ENCODE measurements at regions not wholly inside any gene's neighbourhood (a gene's known extent, or its start where the extent isn't known, plus 50 kb on each side); places are given as distances from the start of the nearest gene placed in this dataset.

DNA sequence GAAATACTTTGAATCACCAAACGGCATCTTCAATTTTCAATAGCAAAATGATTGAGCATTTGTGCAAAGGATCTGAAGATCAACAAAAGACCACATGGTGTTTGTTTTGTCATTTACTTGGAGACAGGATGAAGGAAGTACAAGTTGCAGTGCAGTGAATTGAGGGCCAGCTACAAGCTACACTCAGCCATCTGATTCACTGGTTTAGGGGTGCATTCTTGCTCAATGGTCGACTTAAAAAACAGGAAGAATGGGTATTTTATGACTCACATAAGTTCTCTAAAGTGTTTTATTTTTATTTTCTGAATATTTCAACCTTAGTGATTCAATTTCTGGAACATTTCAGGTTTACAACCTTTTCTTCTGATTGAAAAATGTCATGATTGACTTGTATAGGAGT lies 412.1 kb upstream of the ADAMTSL1 start:
- no peak overlapping the region for H2BK5ac ChIP-seq (ENCODE audit: insufficient read length, low read length)
- H3K4me3 Mint-ChIP-seq = no peak overlapping the region
- no peak overlapping the region for H4K5ac ChIP-seq (ENCODE audit: insufficient read length, low read depth, low read length)
- H3K4me1 ChIP-seq (ENCODE audit: insufficient read depth, low read length) = no peaks in the 10 kb centered on the region
- H3K56ac ChIP-seq (ENCODE audit: insufficient read length, low read depth, low read length) = no peak overlapping the region
- H3T11ph ChIP-seq (ENCODE audit: low read length) = no peak overlapping the region
- H2AK5ac ChIP-seq (ENCODE audit: insufficient read length, low read length) = no peak overlapping the region
- no peak overlapping the region for H3K27ac ChIP-seq (ENCODE audit: insufficient read length, low read depth, low read length)
- H3K4me2 ChIP-seq (ENCODE audit: insufficient read depth, insufficient read length, low read length) = no peak overlapping the region
- H3K79me1 ChIP-seq (ENCODE audit: insufficient read depth, low read depth, low read length, poor library complexity, severe bottlenecking) = no peaks in the 10 kb centered on the region
- H3K18ac ChIP-seq (ENCODE audit: insufficient read length, low read depth, low read length) = no peak overlapping the region
- no peak overlapping the region for H4K91ac ChIP-seq (ENCODE audit: insufficient read length, low read depth, low read length)
- TF ChIP-seq, protein P1, sequence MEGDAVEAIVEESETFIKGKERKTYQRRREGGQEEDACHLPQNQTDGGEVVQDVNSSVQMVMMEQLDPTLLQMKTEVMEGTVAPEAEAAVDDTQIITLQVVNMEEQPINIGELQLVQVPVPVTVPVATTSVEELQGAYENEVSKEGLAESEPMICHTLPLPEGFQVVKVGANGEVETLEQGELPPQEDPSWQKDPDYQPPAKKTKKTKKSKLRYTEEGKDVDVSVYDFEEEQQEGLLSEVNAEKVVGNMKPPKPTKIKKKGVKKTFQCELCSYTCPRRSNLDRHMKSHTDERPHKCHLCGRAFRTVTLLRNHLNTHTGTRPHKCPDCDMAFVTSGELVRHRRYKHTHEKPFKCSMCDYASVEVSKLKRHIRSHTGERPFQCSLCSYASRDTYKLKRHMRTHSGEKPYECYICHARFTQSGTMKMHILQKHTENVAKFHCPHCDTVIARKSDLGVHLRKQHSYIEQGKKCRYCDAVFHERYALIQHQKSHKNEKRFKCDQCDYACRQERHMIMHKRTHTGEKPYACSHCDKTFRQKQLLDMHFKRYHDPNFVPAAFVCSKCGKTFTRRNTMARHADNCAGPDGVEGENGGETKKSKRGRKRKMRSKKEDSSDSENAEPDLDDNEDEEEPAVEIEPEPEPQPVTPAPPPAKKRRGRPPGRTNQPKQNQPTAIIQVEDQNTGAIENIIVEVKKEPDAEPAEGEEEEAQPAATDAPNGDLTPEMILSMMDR (conservative IDR thresholded peaks at IDR 0.05) = no peak
- no peak overlapping the region for H4K8ac ChIP-seq (replicated peaks; ENCODE audit: insufficient read length, low read depth, low read length)
- H3K23me2 ChIP-seq (ENCODE audit: insufficient read length, low read depth, low read length, poor library complexity, severe bottlenecking) = no peaks in the 10 kb centered on the region
- H3K9me3 Mint-ChIP-seq = no peaks in the 10 kb centered on the region
- no peak overlapping the region for H3K27ac Mint-ChIP-seq
- no peaks in the 10 kb centered on the region for H3K36me3 Mint-ChIP-seq (ENCODE audit: insufficient read depth in 1 of 3, low read depth in 3 of 3)
- H3K4ac ChIP-seq (ENCODE audit: low read depth, low read length) = no peak overlapping the region
- H2BK120ac ChIP-seq (ENCODE audit: low read depth, low read length, poor library complexity, severe bottlenecking) = no peak overlapping the region
- H4K20me1 ChIP-seq (ENCODE audit: control insufficient read depth, insufficient read depth, insufficient read length) = no peaks in the 10 kb centered on the region
- no peak for DNase-seq
- no peaks in the 10 kb centered on the region for H3K79me2 ChIP-seq (ENCODE audit: insufficient read depth, low read length)
- no peaks in the 10 kb centered on the region; the same call in 1 of the 2 replicates for H3K27me3 Mint-ChIP-seq (ENCODE audit: low read depth)
- H3K14ac ChIP-seq (ENCODE audit: insufficient read depth, low read length) = no peak overlapping the region
- no peaks in the 10 kb centered on the region for H3K9me3 ChIP-seq (ENCODE audit: control insufficient read depth, low read depth, low read length)
- no peaks in the 10 kb centered on the region for H3K4me1 Mint-ChIP-seq
- H2BK15ac ChIP-seq (ENCODE audit: low read depth, low read length) = no peak overlapping the region
- H2AFZ ChIP-seq (ENCODE audit: low read length) = no peak overlapping the region
- H3K27me3 ChIP-seq (ENCODE audit: insufficient read depth, low read length) = no peaks in the 10 kb centered on the region
- no CpG with 5 or more reads among the region's 2 CpGs for WGBS (ENCODE audit: extremely low coverage, insufficient read length, low lambda C conversion rate)
- no peak overlapping the region for H3K9ac ChIP-seq (ENCODE audit: extremely low read depth, insufficient read length, low read length)
- H2BK20ac ChIP-seq (ENCODE audit: low read depth, low read length, poor library complexity, severe bottlenecking) = no peak overlapping the region
- H3K23ac ChIP-seq (ENCODE audit: insufficient read length, low read depth, low read length) = no peak overlapping the region
- no peak overlapping the region for H2BK12ac ChIP-seq (ENCODE audit: insufficient read length, low read depth, low read length)
